Epithelial cell of esophagus (primary cell): ENCODE measurements at regions not wholly inside any gene's neighbourhood (a gene's known extent, or its start where the extent isn't known, plus 50 kb on each side); places are given as distances from the start of the nearest gene placed in this dataset.
A peak's percentile ranks its signal among the peaks of the same experiment; 100 is the strongest.

ENCODE experiments used
- DNase-seq: peaks from one replicate; pipeline ENCODE4 v3.0.0; 2010; ENCODE audit warnings: low read depth
- H3K4me3 ChIP-seq: 2 replicates; pipeline ENCODE4 v1.5.1; 2011; ENCODE audit warnings: mild to moderate bottlenecking, low read length, control low read depth
- CTCF ChIP-seq: IDR thresholded peaks from 2 replicates; pipeline ENCODE4 v1.5.1; 2011; ENCODE audit warnings: low read depth, mild to moderate bottlenecking, low read length, control low read depth, inconsistent platforms; ENCODE audit not compliant: insufficient read depth; ENCODE audit errors: missing control alignments

- no peak for TF ChIP-seq CTCF
- no peak overlapping the region for H3K4me3 ChIP-seq
- no peak for DNase-seq
Measured at GRCh38 chr3:144034715-144035290, 63.2 kb downstream of the DIPK2A start.

GRCh38 chr3:144036498-144036897, 64.9 kb downstream of the DIPK2A start:
- DNase-seq: peak; percentile 8
- H3K4me3 ChIP-seq: no peak overlapping the region
- no peak for TF ChIP-seq CTCF

- no peak for TF ChIP-seq CTCF
- peak; percentile 68 for DNase-seq
- no peak overlapping the region for H3K4me3 ChIP-seq
Measured at GRCh38 chr3:144039661-144040060, 68.0 kb downstream of the DIPK2A start.

GRCh38 chr3:144041960-144042556, 70.4 kb downstream of the DIPK2A start:
- DNase-seq: no peak
- no peak for TF ChIP-seq CTCF
- H3K4me3 ChIP-seq: no peak overlapping the region

GRCh38 chr3:144045766-144046165, 74.1 kb downstream of the DIPK2A start:
- TF ChIP-seq CTCF: no peak
- no peak for DNase-seq
- H3K4me3 ChIP-seq: no peak overlapping the region

GRCh38 chr3:144049374-144049773, 77.8 kb downstream of the DIPK2A start:
- no peak for TF ChIP-seq CTCF
- no peak overlapping the region for H3K4me3 ChIP-seq
- no peak for DNase-seq

GRCh38 chr3:144051211-144051610, 79.6 kb downstream of the DIPK2A start:
- H3K4me3 ChIP-seq: no peak overlapping the region
- no peak for TF ChIP-seq CTCF
- no peak for DNase-seq
